Liver (tissue), 8 donors: ENCODE measurements at regions not wholly inside any gene's neighbourhood (a gene's known extent, or its start where the extent isn't known, plus 50 kb on each side); places are given as distances from the start of the nearest gene placed in this dataset.
"Not testable (repeated sequence)": the region's sequence is repeated elsewhere in the genome, so short reads cannot be mapped to it uniquely, and the experiment has no call there.

Experiments
- DNase-seq: peaks from one replicate; pipeline ENCODE4 v3.0.0-alpha.2; 2017; ENCODE audit warnings: low spot score
- H3K27ac ChIP-seq, 2 donors: one replicate each; pipeline ENCODE4 v1.7.0; 2013; ENCODE audit warnings: inconsistent platforms in 2 of 2, low read length in 2 of 2, control low read depth in 1 of 2, low read depth in 1 of 2, mild to moderate bottlenecking in 1 of 2
- H3K27me3 ChIP-seq, 4 donors: one replicate each; pipeline versions ENCODE4 v1.6.1 to v1.7.0; 2013; ENCODE audit warnings: low read length in 3 of 4, inconsistent platforms in 1 of 4, mild to moderate bottlenecking in 1 of 4, moderate library complexity in 1 of 4; ENCODE audit not compliant: control insufficient read depth in 4 of 4, insufficient read depth in 4 of 4
- H3K36me3 ChIP-seq, 4 donors: one replicate each; pipeline versions ENCODE4 v1.6.1 to v1.7.0; 2013; ENCODE audit warnings: low read length in 3 of 4, mild to moderate bottlenecking in 3 of 4, low read depth in 1 of 4, moderate library complexity in 1 of 4; ENCODE audit not compliant: control insufficient read depth in 4 of 4, insufficient read depth in 3 of 4
- H3K4me1 ChIP-seq, 4 donors: one replicate each; pipeline versions ENCODE4 v1.6.1 to v1.7.0; 2013; ENCODE audit warnings: low read length in 3 of 4, mild to moderate bottlenecking in 3 of 4, moderate library complexity in 1 of 4; ENCODE audit not compliant: control insufficient read depth in 4 of 4, insufficient read depth in 4 of 4
- H3K4me3 ChIP-seq, 3 donors: one replicate each; pipeline versions ENCODE4 v1.6.1 to v1.7.0; 2013; ENCODE audit warnings: low read length in 3 of 3, control low read depth in 1 of 3, low read depth in 1 of 3, mild to moderate bottlenecking in 1 of 3
- H3K9ac ChIP-seq, 2 donors: one replicate each; pipeline ENCODE4 v1.7.0; 2013; ENCODE audit warnings: low read length in 2 of 2, mild to moderate bottlenecking in 2 of 2, moderate library complexity in 2 of 2, control low read depth in 1 of 2, low read depth in 1 of 2
- H3K9me3 ChIP-seq, 4 donors: one replicate each; pipeline versions ENCODE4 v1.6.1 to v1.7.0; 2013; ENCODE audit warnings: low read length in 3 of 4; ENCODE audit not compliant: control insufficient read depth in 4 of 4
- EGR1 ChIP-seq, 2 donors: IDR thresholded peaks; 2 replicates each; pipeline ENCODE4 v1.6.1; 2016 to 2018; ENCODE audit warnings: antibody characterized with exemption in 2 of 2, low read depth in 2 of 2
- FOXA1 ChIP-seq: IDR thresholded peaks from 2 replicates; pipeline ENCODE4 v1.6.1; 2016; ENCODE audit warnings: antibody characterized with exemption
- FOXA2 ChIP-seq: IDR thresholded peaks from 2 replicates; pipeline ENCODE4 v1.6.1; 2016; ENCODE audit warnings: antibody characterized with exemption
- GABPA ChIP-seq, 2 donors: IDR thresholded peaks in 1 of 2; conservative IDR thresholded peaks in 1 of 2; 2 replicates each; pipeline ENCODE4 v1.6.1; 2016; ENCODE audit warnings: antibody characterized with exemption in 2 of 2, mild to moderate bottlenecking in 1 of 2, moderate library complexity in 1 of 2
- HNF4A ChIP-seq, 2 donors: conservative IDR thresholded peaks; 2 replicates each; pipeline ENCODE4 v1.6.1; 2016; ENCODE audit warnings: antibody characterized with exemption in 2 of 2, mild to moderate bottlenecking in 2 of 2
- HNF4G ChIP-seq: IDR thresholded peaks from 2 replicates; pipeline ENCODE4 v1.6.1; 2016; ENCODE audit warnings: antibody characterized with exemption
- JUND ChIP-seq, 2 donors: IDR thresholded peaks; 2 replicates each; pipeline ENCODE4 v1.6.1; 2016; ENCODE audit warnings: antibody characterized with exemption in 2 of 2
- MAX ChIP-seq: IDR thresholded peaks from 2 replicates; pipeline ENCODE4 v1.6.1; 2016; ENCODE audit warnings: antibody characterized with exemption
- NR2F2 ChIP-seq: IDR thresholded peaks from 2 replicates; pipeline ENCODE4 v1.6.1; 2016; ENCODE audit warnings: antibody characterized with exemption
- RAD21 ChIP-seq, 2 donors: IDR thresholded peaks; 2 replicates each; pipeline ENCODE4 v1.6.1; 2016; ENCODE audit warnings: antibody characterized with exemption in 2 of 2, mild to moderate bottlenecking in 2 of 2
- RXRA ChIP-seq, 2 donors: IDR thresholded peaks; 2 replicates each; pipeline ENCODE4 v1.6.1; 2017 to 2018; ENCODE audit warnings: antibody characterized with exemption in 2 of 2, mild to moderate bottlenecking in 1 of 2
- SP1 ChIP-seq: IDR thresholded peaks from 2 replicates; pipeline ENCODE4 v1.6.1; 2018; ENCODE audit warnings: antibody characterized with exemption, mild to moderate bottlenecking
- TAF1 ChIP-seq: conservative IDR thresholded peaks from 2 replicates; pipeline ENCODE4 v1.6.1; 2016; ENCODE audit warnings: antibody characterized with exemption, mild to moderate bottlenecking
- YY1 ChIP-seq: IDR thresholded peaks from 2 replicates; pipeline ENCODE4 v1.6.1; 2016; ENCODE audit warnings: antibody characterized with exemption, mild to moderate bottlenecking
- ZBTB33 ChIP-seq: IDR thresholded peaks from 2 replicates; pipeline ENCODE4 v1.6.1; 2016; ENCODE audit warnings: antibody characterized with exemption
- WGBS: extraction: QIAGEN DNeasy Blood & Tissue Kit; methylation state at CpG from one replicate; pipeline ENCODE4 v1.1.7; 2013; 5-methylcytosine and 5-hydroxymethylcytosine counted together
- TF ChIP-seq, protein P1 (sequence below): fragments of 150-350 bp; IDR thresholded peaks from 2 replicates; pipeline ENCODE4 v1.5.1; 2017; ENCODE audit warnings: improper control_type of control experiment, low read depth, low read length; ENCODE audit not compliant: missing input control
- TF ChIP-seq, protein P2 (sequence below): IDR thresholded peaks from 2 replicates; pipeline ENCODE4 v1.6.1; 2016; ENCODE audit warnings: antibody characterized with exemption
- TF ChIP-seq, protein P3 (sequence below): IDR thresholded peaks from 2 replicates; pipeline ENCODE4 v1.6.1; 2016; ENCODE audit warnings: antibody characterized with exemption, mild to moderate bottlenecking
- donor health status: healthy.
- donor health status: healthy.
- donor health status: healthy.
- donor health status: healthy.
- donor health status: healthy.

- TF ChIP-seq, protein P1, sequence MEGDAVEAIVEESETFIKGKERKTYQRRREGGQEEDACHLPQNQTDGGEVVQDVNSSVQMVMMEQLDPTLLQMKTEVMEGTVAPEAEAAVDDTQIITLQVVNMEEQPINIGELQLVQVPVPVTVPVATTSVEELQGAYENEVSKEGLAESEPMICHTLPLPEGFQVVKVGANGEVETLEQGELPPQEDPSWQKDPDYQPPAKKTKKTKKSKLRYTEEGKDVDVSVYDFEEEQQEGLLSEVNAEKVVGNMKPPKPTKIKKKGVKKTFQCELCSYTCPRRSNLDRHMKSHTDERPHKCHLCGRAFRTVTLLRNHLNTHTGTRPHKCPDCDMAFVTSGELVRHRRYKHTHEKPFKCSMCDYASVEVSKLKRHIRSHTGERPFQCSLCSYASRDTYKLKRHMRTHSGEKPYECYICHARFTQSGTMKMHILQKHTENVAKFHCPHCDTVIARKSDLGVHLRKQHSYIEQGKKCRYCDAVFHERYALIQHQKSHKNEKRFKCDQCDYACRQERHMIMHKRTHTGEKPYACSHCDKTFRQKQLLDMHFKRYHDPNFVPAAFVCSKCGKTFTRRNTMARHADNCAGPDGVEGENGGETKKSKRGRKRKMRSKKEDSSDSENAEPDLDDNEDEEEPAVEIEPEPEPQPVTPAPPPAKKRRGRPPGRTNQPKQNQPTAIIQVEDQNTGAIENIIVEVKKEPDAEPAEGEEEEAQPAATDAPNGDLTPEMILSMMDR, result no peak
- no peak for TF ChIP-seq HNF4G
- TF ChIP-seq, protein P2, sequence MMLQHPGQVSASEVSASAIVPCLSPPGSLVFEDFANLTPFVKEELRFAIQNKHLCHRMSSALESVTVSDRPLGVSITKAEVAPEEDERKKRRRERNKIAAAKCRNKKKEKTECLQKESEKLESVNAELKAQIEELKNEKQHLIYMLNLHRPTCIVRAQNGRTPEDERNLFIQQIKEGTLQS, result no peak
Measured at GRCh38 chr10:3372281-3372680, 199.7 kb upstream of the PITRM1 start (continued).

DNA sequence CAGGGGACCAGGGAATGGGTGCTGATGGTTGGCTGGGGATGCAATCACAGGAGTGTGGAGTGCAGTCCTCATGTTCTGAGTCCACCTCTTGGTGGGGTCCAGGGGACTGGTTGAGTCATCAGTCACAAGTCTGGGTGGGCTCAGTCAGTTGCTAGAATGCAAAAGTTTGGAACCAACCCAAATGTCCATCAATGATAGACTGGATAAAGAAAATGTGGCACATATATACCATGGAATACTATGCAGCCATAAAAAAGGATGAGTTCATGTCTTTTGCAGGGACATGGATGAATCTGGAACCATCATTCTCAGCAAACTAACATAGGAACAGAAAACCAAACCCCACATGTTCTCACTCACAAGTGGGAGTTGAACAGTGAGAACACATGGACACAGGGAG, 199.0 kb upstream of the PITRM1 start:
- H3K36me3 ChIP-seq, H3K9ac ChIP-seq, H3K27ac ChIP-seq: not testable (repeated sequence)

GRCh38 chr10:3366735-3367405, 194.3 kb upstream of the PITRM1 start:
- no peak overlapping the region for H3K9ac ChIP-seq
- TF ChIP-seq, protein P1, result no peak
- TF ChIP-seq MAX (no peak), GABPA (IDR thresholded peaks at IDR 0.05 in 1 of 2, conservative IDR thresholded peaks at IDR 0.05 in 1 of 2) (no peak), EGR1 (IDR thresholded peaks at IDR 0.05; ENCODE audit: low read depth in 2 of 2) (no peak), FOXA1 (no peak), RAD21 (IDR thresholded peaks at IDR 0.05) (no peak), JUND (IDR thresholded peaks at IDR 0.05) (no peak), TAF1 (no peak), HNF4A (conservative IDR thresholded peaks at IDR 0.05) (no peak), ZBTB33 (no peak), RXRA (IDR thresholded peaks at IDR 0.05) (no peak), HNF4G (no peak), FOXA2 (no peak), NR2F2 (no peak), SP1 (no peak), YY1 (no peak)
- TF ChIP-seq, protein P3, sequence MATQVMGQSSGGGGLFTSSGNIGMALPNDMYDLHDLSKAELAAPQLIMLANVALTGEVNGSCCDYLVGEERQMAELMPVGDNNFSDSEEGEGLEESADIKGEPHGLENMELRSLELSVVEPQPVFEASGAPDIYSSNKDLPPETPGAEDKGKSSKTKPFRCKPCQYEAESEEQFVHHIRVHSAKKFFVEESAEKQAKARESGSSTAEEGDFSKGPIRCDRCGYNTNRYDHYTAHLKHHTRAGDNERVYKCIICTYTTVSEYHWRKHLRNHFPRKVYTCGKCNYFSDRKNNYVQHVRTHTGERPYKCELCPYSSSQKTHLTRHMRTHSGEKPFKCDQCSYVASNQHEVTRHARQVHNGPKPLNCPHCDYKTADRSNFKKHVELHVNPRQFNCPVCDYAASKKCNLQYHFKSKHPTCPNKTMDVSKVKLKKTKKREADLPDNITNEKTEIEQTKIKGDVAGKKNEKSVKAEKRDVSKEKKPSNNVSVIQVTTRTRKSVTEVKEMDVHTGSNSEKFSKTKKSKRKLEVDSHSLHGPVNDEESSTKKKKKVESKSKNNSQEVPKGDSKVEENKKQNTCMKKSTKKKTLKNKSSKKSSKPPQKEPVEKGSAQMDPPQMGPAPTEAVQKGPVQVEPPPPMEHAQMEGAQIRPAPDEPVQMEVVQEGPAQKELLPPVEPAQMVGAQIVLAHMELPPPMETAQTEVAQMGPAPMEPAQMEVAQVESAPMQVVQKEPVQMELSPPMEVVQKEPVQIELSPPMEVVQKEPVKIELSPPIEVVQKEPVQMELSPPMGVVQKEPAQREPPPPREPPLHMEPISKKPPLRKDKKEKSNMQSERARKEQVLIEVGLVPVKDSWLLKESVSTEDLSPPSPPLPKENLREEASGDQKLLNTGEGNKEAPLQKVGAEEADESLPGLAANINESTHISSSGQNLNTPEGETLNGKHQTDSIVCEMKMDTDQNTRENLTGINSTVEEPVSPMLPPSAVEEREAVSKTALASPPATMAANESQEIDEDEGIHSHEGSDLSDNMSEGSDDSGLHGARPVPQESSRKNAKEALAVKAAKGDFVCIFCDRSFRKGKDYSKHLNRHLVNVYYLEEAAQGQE, result no peak
- TF ChIP-seq, protein P2, result no peak
- no peaks in the 10 kb centered on the region for H3K36me3 ChIP-seq
- peaks cover 0 to 3% (median 0%) of the 10 kb centered on the region in 4 donors for H3K9me3 ChIP-seq
- H3K4me1 ChIP-seq, result no peaks in the 10 kb centered on the region
- no peak for DNase-seq
- H3K27me3 ChIP-seq, result no peaks in the 10 kb centered on the region
- H3K27ac ChIP-seq, result no peak overlapping the region
- H3K4me3 ChIP-seq, result no peak overlapping the region
- WGBS, result 92% methylated on average over 6 of the region's 6 CpGs

More for the DNA sequence above, 199.0 kb upstream of the PITRM1 start:
- H3K4me1 ChIP-seq, DNase-seq, H3K9me3 ChIP-seq, H3K27me3 ChIP-seq, H3K4me3 ChIP-seq: not testable (repeated sequence)
